Tibial artery (tissue), 4 donors: ENCODE measurements at regions not wholly inside any gene's neighbourhood (a gene's known extent, or its start where the extent isn't known, plus 50 kb on each side); places are given as distances from the start of the nearest gene placed in this dataset.

Experiments
- DNase-seq, 2 donors: peaks; one replicate each; pipeline ENCODE4 v3.0.0-alpha.2; 2019
- H3K27ac ChIP-seq, 2 donors: fragments of 200-600 bp; sonication (generic) in 1 of 2; 1 replicate in 1 of 2; 2 replicates in 1 of 2; pipeline ENCODE4 v1.5.1; 2018 to 2019; ENCODE audit warnings: mild to moderate bottlenecking in 1 of 2
- H3K27me3 ChIP-seq, 2 donors: fragments of 200-600 bp; sonication (generic) in 1 of 2; one replicate each; pipeline versions ENCODE4 v1.5.1 to v1.6.0; 2016 to 2019
- H3K36me3 ChIP-seq, 3 donors: fragments of 200-600 bp; sonication (generic) in 2 of 3; one replicate each; pipeline ENCODE4 v1.5.1; 2016 to 2019; ENCODE audit warnings: mild to moderate bottlenecking in 2 of 3
- H3K4me1 ChIP-seq, 4 donors: fragments of 200-600 bp; sonication (generic) in 2 of 4; 1 replicate in 3 of 4; 2 replicates in 1 of 4; pipeline ENCODE4 v1.5.1; 2016 to 2019
- H3K4me3 ChIP-seq, 2 donors: fragments of 200-600 bp; sonication (generic) in 1 of 2; 1 replicate in 1 of 2; 2 replicates in 1 of 2; pipeline ENCODE4 v1.5.1; 2018 to 2019; ENCODE audit warnings: mild to moderate bottlenecking in 2 of 2
- H3K9me3 ChIP-seq, 3 donors: fragments of 200-600 bp; sonication (generic) in 1 of 3; one replicate each; pipeline ENCODE4 v1.5.1; 2016 to 2019
- CTCF ChIP-seq, 2 experiments: fragments of 200-600 bp in 1 of 2; fragments of 450-650 bp in 1 of 2; IDR thresholded peaks; one replicate each; pipeline ENCODE4 v1.5.1; 2017 to 2019; ENCODE audit warnings: antibody characterized with exemption in 2 of 2, mild to moderate bottlenecking in 1 of 2, moderate library complexity in 1 of 2
- intact Hi-C: fragments of 100-400 bp; cut with DNase I; formaldehyde crosslinking; loops from one replicate; pipeline ENCODE4 v1.15.0; 2023; ENCODE audit warnings: low total_unique reads

- H3K36me3 ChIP-seq, result no peaks in the 10 kb centered on the region
- H3K9me3 ChIP-seq, result no peaks in the 10 kb centered on the region
- H3K27ac ChIP-seq, result no peak overlapping the region
- no peaks in the 10 kb centered on the region for H3K27me3 ChIP-seq
- DNase-seq, result no peak
- no peak for TF ChIP-seq CTCF (IDR thresholded peaks at IDR 0.05)
- H3K4me1 ChIP-seq, result peaks cover 0 to 21% (median 0%) of the 10 kb centered on the region in 4 donors
- no peak overlapping the region for H3K4me3 ChIP-seq
- intact Hi-C loops, result no loop called here
Observed at GRCh38 chr14:85451421-85451820, 78.5 kb upstream of the FLRT2 start.

- Histone ChIP-seq H3K27me3 (no peaks in the 10 kb centered on the region), H3K27ac (no peak overlapping the region), H3K4me1 (peaks cover 0 to 21% (median 0%) of the 10 kb centered on the region in 4 donors), H3K4me3 (no peak overlapping the region), H3K36me3 (no peaks in the 10 kb centered on the region), H3K9me3 (no peaks in the 10 kb centered on the region)
- no peak for TF ChIP-seq CTCF (IDR thresholded peaks at IDR 0.05)
- DNase-seq, result no peak
- intact Hi-C loops, result no loop called here
Observed at GRCh38 chr14:85453401-85454225, 76.3 kb upstream of the FLRT2 start.

- H3K27me3 ChIP-seq, result no peaks in the 10 kb centered on the region
- DNase-seq, result no peak
- H3K9me3 ChIP-seq, result no peaks in the 10 kb centered on the region
- no peak overlapping the region for H3K4me3 ChIP-seq
- intact Hi-C loops, result no loop called here
- H3K36me3 ChIP-seq, result no peaks in the 10 kb centered on the region
- H3K4me1 ChIP-seq, result peaks cover 0 to 21% (median 0%) of the 10 kb centered on the region in 4 donors
- no peak for TF ChIP-seq CTCF (IDR thresholded peaks at IDR 0.05)
- no peak overlapping the region for H3K27ac ChIP-seq
Observed at GRCh38 chr14:85454226-85454813, 75.6 kb upstream of the FLRT2 start.

GRCh38 chr14:85459361-85460000 is 70.5 kb upstream of the FLRT2 start:
- DNase-seq, result no peak
- no peaks in the 10 kb centered on the region for H3K36me3 ChIP-seq
- H3K9me3 ChIP-seq, result no peaks in the 10 kb centered on the region
- intact Hi-C loops, result no loop called here
- no peak overlapping the region for H3K4me3 ChIP-seq
- TF ChIP-seq CTCF (IDR thresholded peaks at IDR 0.05), result no peak
- H3K27ac ChIP-seq, result no peak overlapping the region
- H3K27me3 ChIP-seq, result no peaks in the 10 kb centered on the region
- no peaks in the 10 kb centered on the region for H3K4me1 ChIP-seq

- Histone ChIP-seq H3K36me3 (no peaks in the 10 kb centered on the region), H3K27ac (no peak overlapping the region), H3K27me3 (no peaks in the 10 kb centered on the region), H3K4me1 (no peaks in the 10 kb centered on the region), H3K9me3 (no peaks in the 10 kb centered on the region), H3K4me3 (no peak overlapping the region)
- intact Hi-C loops, result no loop called here
- no peak for DNase-seq
- no peak for TF ChIP-seq CTCF (IDR thresholded peaks at IDR 0.05)
Observed at GRCh38 chr14:85461432-85462133, 68.4 kb upstream of the FLRT2 start.
